ENCODE measurements at regions not wholly inside any gene's neighbourhood (a gene's known extent, or its start where the extent isn't known, plus 50 kb on each side); places are given as distances from the start of the nearest gene placed in this dataset.

DNA sequence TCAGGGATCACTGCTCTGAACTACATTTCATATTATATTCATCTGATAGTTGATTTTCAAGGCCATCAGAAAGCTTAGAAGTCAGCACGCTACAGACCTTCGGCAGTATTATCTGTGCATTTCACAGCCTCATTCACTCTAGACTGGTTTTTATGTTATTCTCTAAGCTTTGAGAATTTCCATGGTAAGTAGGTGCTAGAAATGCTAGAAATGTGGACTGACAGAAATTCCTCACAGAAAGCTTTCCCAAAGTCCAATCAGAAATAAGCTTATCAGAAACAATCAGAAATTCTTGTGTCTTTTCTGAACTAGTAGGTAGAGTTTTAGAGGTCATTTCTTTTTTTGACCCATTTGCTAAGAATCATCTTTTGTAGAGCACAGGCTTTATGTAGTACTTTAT lies 176.6 kb downstream of the TMTC3 start:
- whole genome bisulfite sequencing, 2 donors, result 69 to 82% methylated on average over 2 of the region's 2 CpGs
- H3K36me3 ChIP-seq (ENCODE audit: control insufficient read depth in 4 of 4, insufficient read depth in 4 of 4, low read length in 4 of 4), result no peaks in the 10 kb centered on the region
- no peaks in the 10 kb centered on the region for H3K9me3 ChIP-seq (ENCODE audit: control insufficient read depth in 4 of 4, insufficient read depth in 3 of 4, low read length in 3 of 4)
- H3K4me3 ChIP-seq, result no peak overlapping the region
- H3K27me3 ChIP-seq (ENCODE audit: control insufficient read depth in 3 of 3, insufficient read depth in 3 of 3, low read length in 2 of 3), result no peaks in the 10 kb centered on the region
- ATAC-seq (ENCODE audit: insufficient read depth, low FRiP score) (no peak), DNase-seq (peak in 2 of 3 donors; percentile 62 to 65)
- no peak for TF ChIP-seq CTCF (IDR thresholded peaks at IDR 0.05; ENCODE audit: control extremely low read depth, extremely low read depth)
- H3K27ac ChIP-seq (ENCODE audit: low read depth in 1 of 2, low read length in 1 of 2), result no peak overlapping the region
- no peak overlapping the region for H3K9ac ChIP-seq (ENCODE audit: insufficient read depth in 1 of 2, low read length in 2 of 2)
- peaks cover 0 to 8% (median 3%) of the 10 kb centered on the region in 5 donors for H3K4me1 ChIP-seq (ENCODE audit: control insufficient read depth in 5 of 5, insufficient read depth in 5 of 5, low read length in 5 of 5)

GRCh38 chr12:88325076-88325815 lies 183.1 kb downstream of the TMTC3 start:
- 76 to 85% methylated on average over 1 of the region's 1 CpG for WGBS, 2 donors
- H3K9ac ChIP-seq (ENCODE audit: insufficient read depth in 1 of 2, low read length in 2 of 2), result no peak overlapping the region
- ATAC-seq (ENCODE audit: insufficient read depth, low FRiP score) (peak; percentile 61), DNase-seq (peak; percentile 54 to 86 (median 86))
- H3K27me3 ChIP-seq (ENCODE audit: control insufficient read depth in 3 of 3, insufficient read depth in 3 of 3, low read length in 2 of 3), result no peaks in the 10 kb centered on the region
- no peaks in the 10 kb centered on the region for H3K36me3 ChIP-seq (ENCODE audit: control insufficient read depth in 4 of 4, insufficient read depth in 4 of 4, low read length in 4 of 4)
- H3K9me3 ChIP-seq (ENCODE audit: control insufficient read depth in 4 of 4, insufficient read depth in 3 of 4, low read length in 3 of 4), result no peaks in the 10 kb centered on the region
- peaks cover 0 to 15% (median 4%) of the 10 kb centered on the region in 5 donors for H3K4me1 ChIP-seq (ENCODE audit: control insufficient read depth in 5 of 5, insufficient read depth in 5 of 5, low read length in 5 of 5)
- no peak overlapping the region for H3K4me3 ChIP-seq
- no peak for TF ChIP-seq CTCF (IDR thresholded peaks at IDR 0.05; ENCODE audit: control extremely low read depth, extremely low read depth)
- H3K27ac ChIP-seq (ENCODE audit: low read depth in 1 of 2, low read length in 1 of 2), result peak overlapping the region in 1 of 2 donors; percentile 84

- H3K9ac ChIP-seq (ENCODE audit: insufficient read depth in 1 of 2, low read length in 2 of 2), result no peak overlapping the region
- no peaks in the 10 kb centered on the region for H3K9me3 ChIP-seq (ENCODE audit: control insufficient read depth in 4 of 4, insufficient read depth in 3 of 4, low read length in 3 of 4)
- H3K27me3 ChIP-seq (ENCODE audit: control insufficient read depth in 3 of 3, insufficient read depth in 3 of 3, low read length in 2 of 3), result no peaks in the 10 kb centered on the region
- no peak for TF ChIP-seq CTCF (IDR thresholded peaks at IDR 0.05; ENCODE audit: control extremely low read depth, extremely low read depth)
- no peak overlapping the region for H3K4me3 ChIP-seq
- WGBS, 2 donors, result 60 to 76% methylated on average over 4 of the region's 4 CpGs
- no peak overlapping the region for H3K27ac ChIP-seq (ENCODE audit: low read depth in 1 of 2, low read length in 1 of 2)
- ATAC-seq (ENCODE audit: insufficient read depth, low FRiP score) (no peak), DNase-seq (peak; percentile 65 to 94 (median 93))
- no peaks in the 10 kb centered on the region for H3K36me3 ChIP-seq (ENCODE audit: control insufficient read depth in 4 of 4, insufficient read depth in 4 of 4, low read length in 4 of 4)
- peaks cover 0 to 15% (median 4%) of the 10 kb centered on the region in 5 donors for H3K4me1 ChIP-seq (ENCODE audit: control insufficient read depth in 5 of 5, insufficient read depth in 5 of 5, low read length in 5 of 5)
Measured at GRCh38 chr12:88325816-88326189, 183.7 kb downstream of the TMTC3 start.
